ENCODE measurements at regions not wholly inside any gene's neighbourhood (a gene's known extent, or its start where the extent isn't known, plus 50 kb on each side); places are given as distances from the start of the nearest gene placed in this dataset.

GRCh38 chr13:63199508-63199907 lies 1783.9 kb upstream of the PCDH20 start (continued):
- TF ChIP-seq POU6F1 (CRISPR knock-in tag; IDR thresholded peaks at IDR 0.05; ENCODE audit: borderline replicate concordance, low read depth), result no peak
- no peak for TF ChIP-seq TOX (CRISPR knock-in tag; IDR thresholded peaks at IDR 0.05; ENCODE audit: borderline replicate concordance)
- TF ChIP-seq ZC3H10 (CRISPR knock-in tag; IDR thresholded peaks at IDR 0.05), result no peak
- TF ChIP-seq CREB5 (CRISPR knock-in tag; IDR thresholded peaks at IDR 0.05; ENCODE audit: low read depth), result no peak
- no peak for TF ChIP-seq ZNF565 (CRISPR knock-in tag; conservative IDR thresholded peaks at IDR 0.05; ENCODE audit: low read depth)

GRCh38 chr13:63198071-63198470 lies 1782.4 kb upstream of the PCDH20 start:
- no peak for TF ChIP-seq ARNTL (CRISPR knock-in tag; IDR thresholded peaks at IDR 0.05; ENCODE audit: borderline replicate concordance, low read depth)
- TF ChIP-seq ZNF8 (CRISPR knock-in tag; IDR thresholded peaks at IDR 0.05), result no peak
- TF ChIP-seq GLIS3 (CRISPR knock-in tag; IDR thresholded peaks at IDR 0.05), result no peak
- no peak for TF ChIP-seq TCF4 (CRISPR knock-in tag; IDR thresholded peaks at IDR 0.05; ENCODE audit: borderline replicate concordance)
- no peak for TF ChIP-seq TSHZ2 (CRISPR knock-in tag; IDR thresholded peaks at IDR 0.05)
- TF ChIP-seq PPARA (CRISPR knock-in tag; IDR thresholded peaks at IDR 0.05; ENCODE audit: borderline replicate concordance), result no peak
- TF ChIP-seq OSR1 (CRISPR knock-in tag; IDR thresholded peaks at IDR 0.05), result no peak
- TF ChIP-seq CREB5 (CRISPR knock-in tag; IDR thresholded peaks at IDR 0.05; ENCODE audit: low read depth), result no peak
- no peak for TF ChIP-seq ZNF565 (CRISPR knock-in tag; conservative IDR thresholded peaks at IDR 0.05; ENCODE audit: low read depth)
- TF ChIP-seq ZFP30 (CRISPR knock-in tag; IDR thresholded peaks at IDR 0.05), result no peak
- no peak for ATAC-seq

GRCh38 chr13:63195726-63196125 lies 1780.1 kb upstream of the PCDH20 start:
- ATAC-seq, result no peak
- no peak for TF ChIP-seq ESRRG (CRISPR knock-in tag; IDR thresholded peaks at IDR 0.05)
- no peak for TF ChIP-seq TSHZ2 (CRISPR knock-in tag; IDR thresholded peaks at IDR 0.05)
- no peak for TF ChIP-seq PPARA (CRISPR knock-in tag; IDR thresholded peaks at IDR 0.05; ENCODE audit: borderline replicate concordance)
- no peak for TF ChIP-seq POU6F1 (CRISPR knock-in tag; IDR thresholded peaks at IDR 0.05; ENCODE audit: borderline replicate concordance, low read depth)
- no peak for TF ChIP-seq CSRNP3 (CRISPR knock-in tag; IDR thresholded peaks at IDR 0.05)
- no peak for TF ChIP-seq GLIS3 (CRISPR knock-in tag; IDR thresholded peaks at IDR 0.05)
- no peak for TF ChIP-seq ZC3H10 (CRISPR knock-in tag; IDR thresholded peaks at IDR 0.05)
- TF ChIP-seq ZFP3 (CRISPR knock-in tag; IDR thresholded peaks at IDR 0.05), result no peak
- TF ChIP-seq CREB5 (CRISPR knock-in tag; IDR thresholded peaks at IDR 0.05; ENCODE audit: low read depth), result no peak
- TF ChIP-seq ZNF565 (CRISPR knock-in tag; conservative IDR thresholded peaks at IDR 0.05; ENCODE audit: low read depth), result no peak
- TF ChIP-seq TCF4 (CRISPR knock-in tag; IDR thresholded peaks at IDR 0.05; ENCODE audit: borderline replicate concordance), result no peak
- no peak for TF ChIP-seq CSDC2 (CRISPR knock-in tag; IDR thresholded peaks at IDR 0.05)
- TF ChIP-seq ZNF70 (CRISPR knock-in tag; IDR thresholded peaks at IDR 0.05), result no peak
- no peak for TF ChIP-seq ZNF8 (CRISPR knock-in tag; IDR thresholded peaks at IDR 0.05)
- no peak for TF ChIP-seq SNAI2 (CRISPR knock-in tag; IDR thresholded peaks at IDR 0.05)
